A673 (cell line): ENCODE measurements at regions not wholly inside any gene's neighbourhood (a gene's known extent, or its start where the extent isn't known, plus 50 kb on each side); places are given as distances from the start of the nearest gene placed in this dataset.
"Not testable (repeated sequence)": the region's sequence is repeated elsewhere in the genome, so short reads cannot be mapped to it uniquely, and the experiment has no call there.

Experiments
- BruUV-seq: library from RNA; stranded (reverse); fragments of 400-500 nt; replicated peaks from 2 replicates; lab custom pipeline; 2021; lab: Mats Ljungman, UMichigan
- CTCF ChIA-PET: fragments of 300-600 bp; sonication (Branson Sonifier 250); formaldehyde crosslinking; loops from one replicate; lab custom pipeline; 2022; ENCODE audit warnings: antibody characterized with exemption; lab: Charles Lee
- POLR2A ChIA-PET: fragments of 300-600 bp; sonication (Branson Sonifier 250); formaldehyde crosslinking; loops from one replicate; lab custom pipeline; 2022; ENCODE audit warnings: antibody characterized with exemption; ENCODE audit not compliant: low non-redundant PET; lab: Charles Lee
- DNase-seq: peaks from one replicate; pipeline ENCODE4 v3.0.0-alpha.2; 2015; ENCODE audit warnings: low spot score
- H3K27ac ChIP-seq: fragments of 200-600 bp; sonication (generic); 2 replicates; pipeline ENCODE4 v1.5.1; 2016; ENCODE audit warnings: mixed run types, low read depth, mild to moderate bottlenecking, mixed read lengths, antibody characterized with exemption, low read length; ENCODE audit not compliant: poor library complexity, severe bottlenecking
- H3K27me3 ChIP-seq: fragments of 200-600 bp; sonication (generic); replicated peaks from 2 replicates; pipeline ENCODE4 v1.6.1; 2017; ENCODE audit warnings: mixed run types, low read depth, mild to moderate bottlenecking, mixed read lengths, antibody characterized with exemption, low read length; ENCODE audit not compliant: insufficient read depth, poor library complexity
- H3K36me3 ChIP-seq: fragments of 200-600 bp; sonication (generic); 2 replicates; pipeline ENCODE4 v1.6.1; 2016; ENCODE audit warnings: mixed run types, mild to moderate bottlenecking, mixed read lengths, antibody characterized with exemption, low read length; ENCODE audit not compliant: insufficient read depth, poor library complexity, severe bottlenecking
- H3K4me1 ChIP-seq: fragments of 200-600 bp; sonication (generic); 2 replicates; pipeline ENCODE4 v1.6.1; 2017; ENCODE audit warnings: mixed run types, mild to moderate bottlenecking, mixed read lengths, antibody characterized with exemption, low read length; ENCODE audit not compliant: insufficient read depth, poor library complexity, severe bottlenecking
- H3K4me3 ChIP-seq: fragments of 200-600 bp; sonication (generic); 2 replicates; pipeline ENCODE4 v1.5.1; 2016; ENCODE audit warnings: low read depth, mixed run types, mild to moderate bottlenecking, mixed read lengths, low read length; ENCODE audit not compliant: poor library complexity, severe bottlenecking
- H3K9me3 ChIP-seq: fragments of 200-600 bp; sonication (generic); 2 replicates; pipeline ENCODE4 v1.6.1; 2016; ENCODE audit warnings: mixed run types, low read depth, mild to moderate bottlenecking, mixed read lengths, antibody characterized with exemption, low read length; ENCODE audit not compliant: poor library complexity, severe bottlenecking
- CTCF ChIP-seq: fragments of 300-800, 200-600 bp; sonication (generic); conservative IDR thresholded peaks from 2 replicates; pipeline ENCODE4 v1.5.1; 2017; ENCODE audit warnings: low read depth, mild to moderate bottlenecking, antibody characterized with exemption, low read length, moderate library complexity, mixed read lengths
- EZH2 ChIP-seq: fragments of 200-600 bp; sonication (generic); IDR thresholded peaks from 2 replicates; pipeline ENCODE4 v1.6.1; 2017; ENCODE audit warnings: borderline replicate concordance, low read depth, mild to moderate bottlenecking, mixed read lengths, antibody characterized with exemption, low read length; ENCODE audit not compliant: poor library complexity, severe bottlenecking
- intact Hi-C: fragments of 100-400 bp; cut with micrococcal nuclease; formaldehyde crosslinking; loops from one replicate; pipeline ENCODE4 v1.10.0; 2022; ENCODE audit not compliant: unreplicated experiment

- no peaks in the 10 kb centered on the region for H3K27me3 ChIP-seq
- no peak overlapping the region for H3K4me3 ChIP-seq
- no peak overlapping the region for H3K27ac ChIP-seq
- no peak for TF ChIP-seq CTCF
- no peak for TF ChIP-seq EZH2
- no peaks in the 10 kb centered on the region for H3K36me3 ChIP-seq
- no peak for DNase-seq
- CTCF ChIA-PET: no interaction called here
- intact Hi-C loops: no loop called here
- no peaks in the 10 kb centered on the region for H3K9me3 ChIP-seq
- POLR2A ChIA-PET: no interaction called here
- BruUV-seq: no TSS peak
- H3K4me1 ChIP-seq: no peaks in the 10 kb centered on the region
These were observed 162.9 kb upstream of the FGF13 start for GRCh38 chrX:138874271-138874935.

DNA sequence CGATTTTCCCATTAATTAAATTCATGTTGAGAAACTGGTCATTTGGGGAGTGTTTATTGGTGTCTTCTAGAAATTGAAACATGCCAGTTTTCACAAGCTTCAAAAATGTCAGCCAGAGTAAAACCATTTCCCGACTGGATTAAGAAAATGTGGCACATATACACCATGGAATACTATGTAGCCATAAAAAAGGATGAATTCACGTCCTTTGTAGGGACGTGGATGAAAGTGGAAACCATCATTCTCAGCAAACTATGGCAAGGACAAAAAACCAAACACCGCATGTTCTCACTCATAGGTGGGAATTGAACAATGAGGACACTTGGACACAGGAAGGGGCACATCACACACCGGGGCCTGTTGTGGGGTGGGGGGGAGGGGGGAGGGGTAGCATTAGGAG, 162.1 kb upstream of the FGF13 start:
- H3K4me3 ChIP-seq, BruUV-seq, H3K4me1 ChIP-seq, H3K36me3 ChIP-seq, intact Hi-C loops, POLR2A ChIA-PET, H3K27ac ChIP-seq, H3K9me3 ChIP-seq, CTCF ChIA-PET, H3K27me3 ChIP-seq, DNase-seq: not testable (repeated sequence)

- intact Hi-C loops: no loop called here
- Histone ChIP-seq H3K27ac (no peak overlapping the region), H3K9me3 (no peaks in the 10 kb centered on the region), H3K27me3 (no peaks in the 10 kb centered on the region), H3K4me1 (no peaks in the 10 kb centered on the region), H3K4me3 (no peak overlapping the region), H3K36me3 (no peaks in the 10 kb centered on the region)
- ChIA-PET POLR2A (no interaction called here), CTCF (no interaction called here)
- TF ChIP-seq CTCF (no peak), EZH2 (no peak)
- DNase-seq: no peak
- BruUV-seq: no TSS peak
These were observed 161.0 kb upstream of the FGF13 start for GRCh38 chrX:138872537-138872936.

- BruUV-seq: no TSS peak
- no peaks in the 10 kb centered on the region for H3K27me3 ChIP-seq
- no peak overlapping the region for H3K27ac ChIP-seq
- POLR2A ChIA-PET: no interaction called here
- H3K9me3 ChIP-seq: no peaks in the 10 kb centered on the region
- no peaks in the 10 kb centered on the region for H3K36me3 ChIP-seq
- CTCF ChIA-PET: no interaction called here
- intact Hi-C loops: no loop called here
- no peak for DNase-seq
- TF ChIP-seq EZH2: no peak
- TF ChIP-seq CTCF: no peak
- no peaks in the 10 kb centered on the region for H3K4me1 ChIP-seq
- H3K4me3 ChIP-seq: no peak overlapping the region
These were observed 160.2 kb upstream of the FGF13 start for GRCh38 chrX:138871739-138872138.
